Parathyroid adenoma (tissue), 2 donors: ENCODE measurements at regions not wholly inside any gene's neighbourhood (a gene's known extent, or its start where the extent isn't known, plus 50 kb on each side); places are given as distances from the start of the nearest gene placed in this dataset.

ENCODE experiments used
- H2AFZ ChIP-seq: fragments of 300-600 bp; sonication (generic); one replicate; pipeline ENCODE4 v1.7.0; 2017; ENCODE audit warnings: antibody characterized with exemption, mild to moderate bottlenecking
- H3K27ac ChIP-seq: fragments of 300-600 bp; sonication (generic); one replicate; pipeline ENCODE4 v1.7.0; 2017
- H3K27me3 ChIP-seq: fragments of 300-600 bp; sonication (generic); one replicate; pipeline ENCODE4 v1.7.0; 2017; ENCODE audit warnings: low read length; ENCODE audit not compliant: control insufficient read depth, insufficient read depth
- H3K36me3 ChIP-seq: fragments of 300-600 bp; sonication (generic); one replicate; pipeline ENCODE4 v1.7.0; 2017; ENCODE audit warnings: low read length; ENCODE audit not compliant: control insufficient read depth, insufficient read depth
- H3K4me1 ChIP-seq: fragments of 300-600 bp; sonication (generic); one replicate; pipeline ENCODE4 v1.7.0; 2017; ENCODE audit warnings: control low read depth
- H3K4me2 ChIP-seq: fragments of 300-600 bp; sonication (generic); one replicate; pipeline ENCODE4 v1.7.0; 2017; ENCODE audit warnings: low read length
- H3K4me3 ChIP-seq: fragments of 300-600 bp; sonication (generic); one replicate; pipeline ENCODE4 v1.7.0; 2017; ENCODE audit warnings: low read depth, low read length
- H3K79me2 ChIP-seq: fragments of 300-600 bp; sonication (generic); one replicate; pipeline ENCODE4 v1.7.0; 2017; ENCODE audit warnings: control low read depth
- H3K9ac ChIP-seq: fragments of 300-600 bp; sonication (generic); one replicate; pipeline ENCODE4 v1.7.0; 2017; ENCODE audit warnings: mild to moderate bottlenecking
- H3K9me3 ChIP-seq: fragments of 300-600 bp; sonication (generic); one replicate; pipeline ENCODE4 v1.7.0; 2017; ENCODE audit warnings: low read length; ENCODE audit not compliant: control insufficient read depth
- TF ChIP-seq, protein P1 (sequence below): fragments of 300-600 bp; sonication (generic); IDR thresholded peaks from one replicate; pipeline ENCODE4 v1.7.0; 2017; ENCODE audit warnings: antibody characterized with exemption, mild to moderate bottlenecking
- donor health status: primary hyperparathyroidism.

GRCh38 chr10:85222300-85222699 is 893.9 kb downstream of the CCSER2 start:
- Histone ChIP-seq H3K9me3 (no peaks in the 10 kb centered on the region), H3K27me3 (no peaks in the 10 kb centered on the region), H3K27ac (no peak overlapping the region), H3K9ac (no peak overlapping the region), H3K36me3 (no peaks in the 10 kb centered on the region), H3K4me3 (no peak overlapping the region), H3K4me1 (no peaks in the 10 kb centered on the region), H3K4me2 (no peak overlapping the region), H2AFZ (no peak overlapping the region), H3K79me2 (no peaks in the 10 kb centered on the region)
- TF ChIP-seq, protein P1, sequence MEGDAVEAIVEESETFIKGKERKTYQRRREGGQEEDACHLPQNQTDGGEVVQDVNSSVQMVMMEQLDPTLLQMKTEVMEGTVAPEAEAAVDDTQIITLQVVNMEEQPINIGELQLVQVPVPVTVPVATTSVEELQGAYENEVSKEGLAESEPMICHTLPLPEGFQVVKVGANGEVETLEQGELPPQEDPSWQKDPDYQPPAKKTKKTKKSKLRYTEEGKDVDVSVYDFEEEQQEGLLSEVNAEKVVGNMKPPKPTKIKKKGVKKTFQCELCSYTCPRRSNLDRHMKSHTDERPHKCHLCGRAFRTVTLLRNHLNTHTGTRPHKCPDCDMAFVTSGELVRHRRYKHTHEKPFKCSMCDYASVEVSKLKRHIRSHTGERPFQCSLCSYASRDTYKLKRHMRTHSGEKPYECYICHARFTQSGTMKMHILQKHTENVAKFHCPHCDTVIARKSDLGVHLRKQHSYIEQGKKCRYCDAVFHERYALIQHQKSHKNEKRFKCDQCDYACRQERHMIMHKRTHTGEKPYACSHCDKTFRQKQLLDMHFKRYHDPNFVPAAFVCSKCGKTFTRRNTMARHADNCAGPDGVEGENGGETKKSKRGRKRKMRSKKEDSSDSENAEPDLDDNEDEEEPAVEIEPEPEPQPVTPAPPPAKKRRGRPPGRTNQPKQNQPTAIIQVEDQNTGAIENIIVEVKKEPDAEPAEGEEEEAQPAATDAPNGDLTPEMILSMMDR: no peak

- no peaks in the 10 kb centered on the region for H3K4me1 ChIP-seq
- peaks cover 3% of the 10 kb centered on the region for H3K27me3 ChIP-seq
- no peak overlapping the region for H3K9ac ChIP-seq
- no peak overlapping the region for H2AFZ ChIP-seq
- no peaks in the 10 kb centered on the region for H3K79me2 ChIP-seq
- no peak overlapping the region for H3K4me2 ChIP-seq
- no peaks in the 10 kb centered on the region for H3K9me3 ChIP-seq
- TF ChIP-seq, protein P1: no peak
- H3K4me3 ChIP-seq: no peak overlapping the region
- H3K27ac ChIP-seq: no peak overlapping the region
- no peaks in the 10 kb centered on the region for H3K36me3 ChIP-seq
Observed at GRCh38 chr10:85224366-85224940, 896.1 kb downstream of the CCSER2 start.

- H3K4me1 ChIP-seq: no peaks in the 10 kb centered on the region
Observed at GRCh38 chr10:85225311-85225710, 896.9 kb downstream of the CCSER2 start.

GRCh38 chr10:85226596-85226995 is 898.2 kb downstream of the CCSER2 start:
- Histone ChIP-seq H3K9ac (no peak overlapping the region), H3K79me2 (no peaks in the 10 kb centered on the region), H3K27me3 (peaks cover 3% of the 10 kb centered on the region), H3K9me3 (no peaks in the 10 kb centered on the region), H2AFZ (no peak overlapping the region), H3K4me2 (no peak overlapping the region), H3K27ac (no peak overlapping the region), H3K36me3 (no peaks in the 10 kb centered on the region), H3K4me3 (no peak overlapping the region), H3K4me1 (no peaks in the 10 kb centered on the region)
- TF ChIP-seq, protein P1: no peak

More at GRCh38 chr10:85225311-85225710, 896.9 kb downstream of the CCSER2 start:
- Histone ChIP-seq H3K36me3 (no peaks in the 10 kb centered on the region), H3K4me3 (no peak overlapping the region), H3K79me2 (no peaks in the 10 kb centered on the region), H3K4me2 (no peak overlapping the region), H3K9me3 (no peaks in the 10 kb centered on the region), H2AFZ (no peak overlapping the region), H3K27me3 (peaks cover 3% of the 10 kb centered on the region), H3K27ac (no peak overlapping the region), H3K9ac (no peak overlapping the region)
- TF ChIP-seq, protein P1: no peak

GRCh38 chr10:85228726-85229125 is 900.3 kb downstream of the CCSER2 start:
- H3K79me2 ChIP-seq: no peaks in the 10 kb centered on the region
- H3K4me1 ChIP-seq: no peaks in the 10 kb centered on the region
- H3K4me3 ChIP-seq: no peak overlapping the region
- TF ChIP-seq, protein P1: no peak
- H3K4me2 ChIP-seq: no peak overlapping the region
- no peak overlapping the region for H3K27ac ChIP-seq
- no peaks in the 10 kb centered on the region for H3K9me3 ChIP-seq
- H3K9ac ChIP-seq: no peak overlapping the region
- no peak overlapping the region for H2AFZ ChIP-seq
- H3K27me3 ChIP-seq: peaks cover 3% of the 10 kb centered on the region
- H3K36me3 ChIP-seq: no peaks in the 10 kb centered on the region
